COR-L47 (cell line): ENCODE measurements at regions not wholly inside any gene's neighbourhood (a gene's known extent, or its start where the extent isn't known, plus 50 kb on each side); places are given as distances from the start of the nearest gene placed in this dataset.
"Not testable (repeated sequence)": the region's sequence is repeated elsewhere in the genome, so short reads cannot be mapped to it uniquely, and the experiment has no call there.

Source experiments
- DNase-seq: peaks from one replicate; lab custom pipeline; 2025; lab: John Stamatoyannopoulos, UW

- no peak for DNase-seq
Measured at GRCh38 chr18:22739061-22739642, 194.0 kb upstream of the RBBP8 start.

GRCh38 chr18:22739789-22740188 lies 193.3 kb upstream of the RBBP8 start:
- DNase-seq = no peak

GRCh38 chr18:22741318-22741717 lies 191.8 kb upstream of the RBBP8 start:
- DNase-seq = no peak

DNA sequence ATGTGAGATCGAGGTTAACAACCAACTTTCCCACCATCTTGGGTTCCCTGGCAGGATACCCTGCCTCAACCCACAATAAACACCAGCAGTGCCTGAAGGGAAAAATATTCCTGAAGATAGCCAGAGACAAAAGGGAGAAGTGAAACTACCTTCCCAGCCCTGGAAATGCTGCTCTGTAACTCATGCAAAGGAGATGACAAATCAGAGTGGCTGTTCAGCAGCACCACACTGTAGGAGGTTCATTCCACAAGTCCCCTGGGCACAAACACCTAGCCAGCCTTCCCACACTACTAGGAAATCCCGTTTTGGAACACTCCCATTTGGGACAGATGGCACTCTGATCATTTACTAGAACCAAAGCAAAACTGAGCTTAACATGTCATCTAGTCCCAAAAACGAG lies 190.7 kb upstream of the RBBP8 start:
- DNase-seq = no peak

GRCh38 chr18:22745966-22746365 lies 187.2 kb upstream of the RBBP8 start:
- no peak for DNase-seq

DNA sequence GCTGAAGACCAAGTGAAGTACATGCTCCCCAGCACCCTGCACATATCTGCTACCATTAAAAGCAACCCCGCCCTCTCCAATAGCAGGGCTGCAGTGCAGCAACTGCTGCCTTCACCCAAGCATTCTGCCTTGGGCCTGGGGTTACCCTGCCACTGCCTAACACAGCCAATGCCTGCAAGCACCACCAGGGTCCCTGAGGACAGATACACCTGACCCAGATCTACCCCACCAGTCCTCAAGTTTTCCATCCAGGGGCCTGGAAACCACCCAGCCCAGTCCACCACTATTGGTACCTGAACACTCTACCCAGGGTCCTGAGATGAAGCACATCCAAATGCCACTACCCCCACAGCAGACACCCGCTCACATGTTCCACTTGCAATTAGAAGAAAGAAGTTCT lies 181.1 kb upstream of the RBBP8 start:
- DNase-seq = no peak

DNA sequence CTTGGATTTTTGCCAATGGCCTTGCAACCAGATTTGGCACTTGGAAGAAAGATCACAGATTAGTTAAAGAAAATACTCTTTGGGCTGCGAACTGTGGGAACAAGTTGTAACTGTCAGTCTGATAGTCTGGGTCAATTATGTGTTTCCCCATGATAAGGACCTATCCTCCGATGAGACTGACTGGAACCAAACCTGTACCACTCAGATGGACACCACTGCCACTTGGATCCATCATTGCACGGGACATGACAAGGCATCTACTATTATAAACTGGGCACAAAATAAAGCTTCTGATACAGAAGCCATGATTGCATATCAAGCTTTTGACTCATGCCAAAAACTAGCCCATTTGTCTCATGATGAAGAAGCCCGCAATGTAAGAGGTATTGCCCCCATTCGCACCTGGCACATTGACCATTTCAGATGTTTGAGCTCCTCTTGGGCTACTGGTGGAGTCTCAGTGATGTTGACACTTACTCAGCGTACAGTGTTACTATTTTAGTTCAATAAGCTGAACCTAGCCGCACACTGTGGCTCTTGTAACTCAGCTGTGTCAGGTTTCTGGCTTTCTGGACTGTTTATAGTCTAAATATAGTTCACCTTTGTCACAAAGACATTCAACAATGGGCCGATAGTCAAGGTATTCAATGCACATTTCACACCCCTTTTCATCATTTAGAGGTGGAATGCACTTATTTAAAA lies 179.8 kb upstream of the RBBP8 start:
- DNase-seq = no peak

GRCh38 chr18:22764005-22764404 lies 169.1 kb upstream of the RBBP8 start:
- not testable (repeated sequence) for DNase-seq

DNA sequence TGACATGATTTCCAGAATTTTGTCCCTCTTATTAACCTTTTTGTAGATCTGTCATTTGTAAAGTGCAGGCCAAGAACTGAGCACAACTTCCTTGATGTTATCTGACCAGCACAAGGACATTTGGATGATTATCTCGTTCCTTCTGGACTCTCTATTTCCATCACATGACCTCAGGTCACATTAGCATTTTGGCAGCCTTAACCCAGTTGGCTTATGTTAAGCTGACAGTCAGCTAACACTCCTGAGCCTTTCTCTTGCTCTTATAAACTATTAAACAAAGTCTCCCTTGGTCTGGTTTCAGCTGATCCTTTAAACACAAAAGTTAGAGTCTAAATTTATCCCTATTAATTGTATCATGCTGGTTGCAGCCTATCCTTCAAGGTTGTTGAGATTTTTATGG lies 167.2 kb upstream of the RBBP8 start:
- no peak for DNase-seq

DNA sequence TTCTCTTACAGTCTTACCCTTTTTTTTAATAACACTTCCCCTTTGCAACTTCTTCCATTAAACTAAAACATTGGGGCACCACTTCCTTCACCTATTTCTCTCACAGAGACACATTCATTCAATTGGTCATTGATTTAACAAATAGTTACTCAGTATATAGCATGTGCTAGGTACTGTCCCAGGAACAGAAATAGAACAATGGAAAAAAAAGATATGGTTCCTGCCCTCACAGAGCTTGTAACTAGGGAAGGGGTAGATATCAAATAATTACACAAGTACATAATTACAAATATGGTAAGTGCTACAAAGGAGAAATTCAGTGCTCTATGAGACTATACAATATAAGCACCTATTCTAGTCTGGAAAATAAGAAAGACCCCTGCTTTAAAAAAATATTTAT lies 165.5 kb upstream of the RBBP8 start:
- no peak for DNase-seq

DNA sequence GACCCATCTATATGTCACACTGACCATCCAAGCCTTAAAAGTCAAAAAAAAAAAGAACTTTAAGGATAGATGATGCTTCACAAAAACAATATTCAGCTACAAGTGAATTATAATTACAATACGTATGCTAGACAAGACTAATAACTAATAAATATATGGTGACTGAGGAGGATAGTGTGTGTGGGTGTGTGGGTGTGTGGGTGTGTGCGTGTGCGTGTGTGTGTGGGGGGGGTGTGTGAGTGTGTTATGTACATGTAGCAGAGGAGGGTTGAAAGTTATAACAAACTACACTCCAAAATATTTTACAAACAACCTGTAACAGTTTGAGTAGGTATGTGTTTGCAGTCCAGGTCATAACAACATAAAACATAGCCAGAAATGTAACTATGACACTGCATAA lies 159.2 kb upstream of the RBBP8 start:
- DNase-seq = no peak

GRCh38 chr18:22778996-22779395 lies 154.1 kb upstream of the RBBP8 start:
- peak; percentile 20 for DNase-seq

- no peak for DNase-seq
Measured at GRCh38 chr18:22783245-22783644, 149.9 kb upstream of the RBBP8 start.

- DNase-seq = no peak
Measured at GRCh38 chr18:22783662-22784076, 149.5 kb upstream of the RBBP8 start.

GRCh38 chr18:22789052-22789451 lies 144.1 kb upstream of the RBBP8 start:
- no peak for DNase-seq

GRCh38 chr18:22789600-22789999 lies 143.5 kb upstream of the RBBP8 start:
- DNase-seq = no peak

DNA sequence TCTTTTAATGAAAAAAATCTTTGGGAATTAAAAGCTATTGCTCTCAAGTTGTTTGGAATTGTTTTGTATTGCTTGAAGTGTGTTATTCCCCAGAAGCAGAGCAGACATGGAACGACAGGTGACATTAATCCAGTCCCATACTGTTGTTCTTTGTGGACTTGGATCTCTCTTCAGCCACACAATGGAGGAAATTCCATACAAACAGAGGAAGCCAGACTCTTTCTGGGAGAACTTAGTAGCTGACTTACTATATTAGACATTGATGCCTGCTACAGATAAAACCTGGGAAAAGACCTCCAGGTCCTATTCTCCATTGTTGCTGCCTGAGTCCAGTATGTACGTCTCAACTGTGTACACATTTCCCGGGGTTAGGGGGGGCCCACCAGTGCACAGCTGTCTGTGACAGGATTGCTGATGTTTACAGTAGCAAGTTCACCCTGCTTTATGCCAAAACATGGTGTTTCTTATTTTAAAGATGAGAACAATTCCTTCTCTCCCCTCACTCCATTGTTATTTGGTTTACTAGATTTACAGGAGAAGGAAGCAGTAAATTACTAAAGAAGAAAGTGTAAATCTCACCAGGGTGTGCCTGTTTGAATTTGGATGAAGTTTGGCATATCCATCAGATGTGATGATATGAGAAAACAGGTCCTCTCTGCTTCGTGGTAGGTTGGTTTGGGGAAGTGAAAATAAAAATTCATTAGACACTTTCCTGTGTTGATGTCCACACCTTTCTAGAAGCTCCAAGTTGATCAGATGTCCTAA lies 142.4 kb upstream of the RBBP8 start:
- no peak for DNase-seq

DNA sequence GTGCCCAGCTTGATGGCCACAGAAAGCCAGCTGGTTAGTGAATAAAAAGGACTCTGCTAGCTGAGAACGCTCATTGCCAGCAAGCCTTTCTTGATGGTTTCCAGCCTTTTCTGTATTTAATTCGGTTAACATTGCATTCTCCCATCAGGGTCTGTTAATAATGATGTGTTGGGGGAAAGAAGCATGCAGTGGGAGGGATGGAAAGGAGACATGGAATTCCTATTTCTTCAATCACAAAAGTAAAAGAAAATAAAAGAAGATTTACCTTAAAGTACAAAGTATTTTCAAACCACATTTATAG lies 141.9 kb upstream of the RBBP8 start:
- no peak for DNase-seq

DNA sequence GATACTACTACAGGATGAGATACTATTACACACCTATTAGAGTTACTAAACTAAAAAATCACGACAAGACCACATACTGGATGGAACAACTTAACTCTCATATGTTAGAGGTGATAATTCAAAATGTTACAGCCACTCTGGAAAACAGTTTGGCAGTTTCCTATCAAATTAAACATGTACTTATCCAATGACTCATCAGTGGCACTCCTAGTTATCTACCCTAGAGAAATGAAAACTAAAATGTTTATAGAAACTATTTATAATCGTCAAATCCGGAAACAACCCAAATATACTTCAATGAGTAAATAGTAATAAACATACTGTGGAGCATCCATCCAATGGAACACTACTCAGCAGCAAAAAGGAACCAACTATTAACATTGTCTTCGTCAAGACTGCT lies 137.0 kb upstream of the RBBP8 start:
- no peak for DNase-seq

DNA sequence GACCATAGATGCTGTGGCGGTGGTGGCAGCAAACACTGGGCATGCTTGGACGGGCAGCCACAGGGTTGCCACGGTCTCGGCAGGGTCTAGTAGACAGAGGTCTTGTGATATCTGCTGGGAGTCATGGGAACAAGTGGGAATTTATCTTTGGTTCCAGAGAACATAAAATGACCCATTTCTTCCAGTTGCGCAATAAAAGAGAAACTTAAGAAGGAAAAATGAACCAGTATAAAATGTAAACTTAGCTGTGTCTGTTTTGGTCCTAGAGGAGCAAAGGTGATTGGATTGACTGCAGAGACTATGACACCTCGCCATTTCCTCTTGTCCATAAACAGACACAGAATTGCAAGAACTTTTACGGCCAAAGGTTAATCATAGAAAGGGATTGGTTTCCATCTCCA lies 132.6 kb upstream of the RBBP8 start:
- DNase-seq = no peak

GRCh38 chr18:22813648-22814328 lies 119.3 kb upstream of the RBBP8 start:
- DNase-seq = peak; percentile 38

GRCh38 chr18:22814329-22814703 lies 118.8 kb upstream of the RBBP8 start:
- no peak for DNase-seq
